Uterus (tissue), 2 donors: ENCODE measurements at regions not wholly inside any gene's neighbourhood (a gene's known extent, or its start where the extent isn't known, plus 50 kb on each side); places are given as distances from the start of the nearest gene placed in this dataset.

ENCODE experiments used
- POLR2A ChIP-seq, 2 donors: fragments of 450-650 bp; IDR thresholded peaks; one replicate each; pipeline ENCODE4 v1.6.1; 2016; ENCODE audit warnings: antibody characterized with exemption in 2 of 2, mild to moderate bottlenecking in 1 of 2, moderate library complexity in 1 of 2
- TF ChIP-seq, protein P1 (sequence below), 4 experiments: fragments of 200-600 bp in 2 of 4; fragments of 450-650 bp in 2 of 4; sonication (generic) in 2 of 4; IDR thresholded peaks; one replicate each; pipeline ENCODE4 v1.5.1; 2016 to 2019; ENCODE audit warnings: antibody characterized with exemption in 4 of 4, mild to moderate bottlenecking in 2 of 4, moderate library complexity in 1 of 4

DNA sequence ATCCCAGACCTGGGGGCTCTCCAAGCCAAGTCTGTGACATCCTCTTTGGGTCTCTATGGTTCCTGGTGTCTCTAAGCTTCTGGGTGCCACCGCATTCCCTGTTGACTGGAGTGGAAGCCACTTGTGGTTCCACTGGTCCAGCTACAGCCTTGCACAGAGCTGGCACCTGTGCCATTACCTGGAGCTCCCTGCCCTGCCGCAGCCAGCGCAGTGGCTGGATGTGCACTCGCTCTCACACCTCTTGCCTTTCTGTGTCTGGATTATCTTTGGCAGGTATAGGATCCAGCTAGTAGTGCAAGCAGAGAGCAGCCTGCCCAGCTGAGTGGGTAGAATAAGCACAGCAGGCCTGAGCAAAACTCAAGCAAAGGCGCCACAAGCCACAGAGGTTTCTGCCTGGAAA is 1635.5 kb downstream of the OTOL1 start:
- TF ChIP-seq, protein P1, sequence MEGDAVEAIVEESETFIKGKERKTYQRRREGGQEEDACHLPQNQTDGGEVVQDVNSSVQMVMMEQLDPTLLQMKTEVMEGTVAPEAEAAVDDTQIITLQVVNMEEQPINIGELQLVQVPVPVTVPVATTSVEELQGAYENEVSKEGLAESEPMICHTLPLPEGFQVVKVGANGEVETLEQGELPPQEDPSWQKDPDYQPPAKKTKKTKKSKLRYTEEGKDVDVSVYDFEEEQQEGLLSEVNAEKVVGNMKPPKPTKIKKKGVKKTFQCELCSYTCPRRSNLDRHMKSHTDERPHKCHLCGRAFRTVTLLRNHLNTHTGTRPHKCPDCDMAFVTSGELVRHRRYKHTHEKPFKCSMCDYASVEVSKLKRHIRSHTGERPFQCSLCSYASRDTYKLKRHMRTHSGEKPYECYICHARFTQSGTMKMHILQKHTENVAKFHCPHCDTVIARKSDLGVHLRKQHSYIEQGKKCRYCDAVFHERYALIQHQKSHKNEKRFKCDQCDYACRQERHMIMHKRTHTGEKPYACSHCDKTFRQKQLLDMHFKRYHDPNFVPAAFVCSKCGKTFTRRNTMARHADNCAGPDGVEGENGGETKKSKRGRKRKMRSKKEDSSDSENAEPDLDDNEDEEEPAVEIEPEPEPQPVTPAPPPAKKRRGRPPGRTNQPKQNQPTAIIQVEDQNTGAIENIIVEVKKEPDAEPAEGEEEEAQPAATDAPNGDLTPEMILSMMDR (IDR thresholded peaks at IDR 0.05) = no peak
- no peak for TF ChIP-seq POLR2A (IDR thresholded peaks at IDR 0.05)
